GM12875 (cell line): ENCODE measurements at regions not wholly inside any gene's neighbourhood (a gene's known extent, or its start where the extent isn't known, plus 50 kb on each side); places are given as distances from the start of the nearest gene placed in this dataset.

ENCODE experiments used
- H3K4me3 ChIP-seq: one replicate; pipeline ENCODE4 v1.5.1; 2011; ENCODE audit warnings: low read depth, low read length, control low read depth
- TF ChIP-seq, protein P1 (sequence below): IDR thresholded peaks from 2 replicates; pipeline ENCODE4 v1.5.1; 2011; ENCODE audit warnings: low read depth, mild to moderate bottlenecking, control low read depth, inconsistent platforms, low read length, moderate library complexity, borderline replicate concordance; ENCODE audit not compliant: insufficient read depth

DNA sequence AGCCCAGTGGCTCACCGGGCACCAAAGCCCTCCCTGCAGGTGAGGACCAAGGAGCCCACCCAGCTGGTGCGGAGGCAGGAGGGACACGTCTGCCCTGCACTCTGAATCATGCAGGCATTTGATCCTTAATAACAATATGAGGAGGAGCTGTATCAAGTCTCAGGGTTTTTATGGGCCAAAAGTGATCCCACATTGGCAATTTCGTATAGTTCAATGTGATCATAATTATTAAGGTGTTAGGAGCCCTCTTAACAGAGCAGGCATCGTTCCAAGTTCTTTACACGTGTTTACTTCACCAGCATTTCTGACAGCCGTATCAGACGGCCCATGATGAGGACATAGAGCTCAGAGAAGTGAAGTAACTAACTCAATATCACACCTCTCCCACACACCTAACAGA, 91.9 kb upstream of the PRR5 start:
- TF ChIP-seq, protein P1, sequence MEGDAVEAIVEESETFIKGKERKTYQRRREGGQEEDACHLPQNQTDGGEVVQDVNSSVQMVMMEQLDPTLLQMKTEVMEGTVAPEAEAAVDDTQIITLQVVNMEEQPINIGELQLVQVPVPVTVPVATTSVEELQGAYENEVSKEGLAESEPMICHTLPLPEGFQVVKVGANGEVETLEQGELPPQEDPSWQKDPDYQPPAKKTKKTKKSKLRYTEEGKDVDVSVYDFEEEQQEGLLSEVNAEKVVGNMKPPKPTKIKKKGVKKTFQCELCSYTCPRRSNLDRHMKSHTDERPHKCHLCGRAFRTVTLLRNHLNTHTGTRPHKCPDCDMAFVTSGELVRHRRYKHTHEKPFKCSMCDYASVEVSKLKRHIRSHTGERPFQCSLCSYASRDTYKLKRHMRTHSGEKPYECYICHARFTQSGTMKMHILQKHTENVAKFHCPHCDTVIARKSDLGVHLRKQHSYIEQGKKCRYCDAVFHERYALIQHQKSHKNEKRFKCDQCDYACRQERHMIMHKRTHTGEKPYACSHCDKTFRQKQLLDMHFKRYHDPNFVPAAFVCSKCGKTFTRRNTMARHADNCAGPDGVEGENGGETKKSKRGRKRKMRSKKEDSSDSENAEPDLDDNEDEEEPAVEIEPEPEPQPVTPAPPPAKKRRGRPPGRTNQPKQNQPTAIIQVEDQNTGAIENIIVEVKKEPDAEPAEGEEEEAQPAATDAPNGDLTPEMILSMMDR, result no peak
- H3K4me3 ChIP-seq, result no peak overlapping the region

DNA sequence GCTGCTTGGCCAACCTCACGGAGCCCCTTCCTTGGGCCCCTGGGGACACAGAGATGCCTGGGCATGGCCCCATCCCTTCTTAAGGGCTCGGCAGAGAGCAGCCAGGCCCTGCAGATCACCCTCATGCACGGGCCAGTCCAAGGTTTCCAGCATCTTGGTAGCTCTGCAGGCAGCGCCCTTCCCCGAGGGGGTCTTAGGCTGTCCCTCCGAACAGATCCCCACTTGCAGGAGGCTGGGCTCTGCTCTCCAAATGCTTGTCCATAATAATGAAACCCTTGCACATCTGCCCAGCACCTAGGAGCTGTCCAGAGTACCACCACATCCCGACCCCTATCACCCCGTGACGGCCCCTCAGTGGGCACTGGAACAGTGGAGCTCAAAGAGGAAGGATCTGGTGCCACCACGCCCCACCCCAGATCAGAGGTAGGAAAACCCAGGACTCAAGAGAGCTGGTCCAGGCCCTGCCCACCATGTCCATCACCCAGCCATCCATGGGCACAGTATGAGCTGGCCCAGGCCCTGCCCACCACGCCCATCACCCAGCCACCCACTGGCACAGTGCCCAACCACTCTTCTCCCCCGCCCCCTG, 92.5 kb upstream of the PRR5 start:
- TF ChIP-seq, protein P1, result no peak

DNA sequence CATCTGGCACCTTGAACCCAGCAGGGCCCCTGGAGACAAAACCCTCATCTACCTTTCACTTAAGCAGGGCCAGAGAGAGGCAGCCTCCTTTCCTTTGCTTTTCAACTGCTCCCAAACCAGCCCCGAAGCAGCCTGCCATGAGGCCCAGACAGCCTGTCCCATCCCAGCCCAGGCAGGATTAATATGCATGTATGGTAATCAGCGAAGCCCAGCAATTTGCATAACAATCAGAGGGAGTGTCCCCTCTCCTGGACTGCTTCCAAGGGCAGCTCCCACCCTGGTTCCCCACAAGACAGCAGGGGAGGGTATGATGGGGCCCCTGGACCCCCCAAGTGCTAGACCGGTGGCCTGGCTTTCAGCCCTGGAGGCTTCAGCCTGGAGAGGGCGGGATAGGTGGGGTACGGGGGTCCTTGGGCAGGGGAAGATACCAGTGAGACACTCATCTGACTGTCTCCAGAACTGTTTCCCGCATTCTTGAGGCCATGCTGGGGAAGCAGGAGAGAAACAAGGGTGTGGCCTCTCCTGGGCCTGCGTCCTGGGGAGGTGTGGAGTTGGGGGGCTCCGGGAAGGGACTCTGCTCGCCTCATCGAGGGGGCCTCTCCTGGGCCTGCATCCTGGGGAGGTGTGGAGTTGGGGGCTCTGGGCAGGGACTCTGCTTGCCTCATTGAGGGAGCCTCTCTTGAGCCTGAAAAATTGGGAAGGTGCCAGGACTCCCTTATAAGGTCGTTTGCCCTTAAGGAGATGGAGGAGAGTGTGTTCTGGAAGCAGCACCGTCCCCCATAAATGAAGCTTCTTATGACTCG, 93.2 kb upstream of the PRR5 start:
- H3K4me3 ChIP-seq, result no peak overlapping the region
- TF ChIP-seq, protein P1, result no peak

More for the DNA sequence above, 92.5 kb upstream of the PRR5 start:
- H3K4me3 ChIP-seq, result no peak overlapping the region

DNA sequence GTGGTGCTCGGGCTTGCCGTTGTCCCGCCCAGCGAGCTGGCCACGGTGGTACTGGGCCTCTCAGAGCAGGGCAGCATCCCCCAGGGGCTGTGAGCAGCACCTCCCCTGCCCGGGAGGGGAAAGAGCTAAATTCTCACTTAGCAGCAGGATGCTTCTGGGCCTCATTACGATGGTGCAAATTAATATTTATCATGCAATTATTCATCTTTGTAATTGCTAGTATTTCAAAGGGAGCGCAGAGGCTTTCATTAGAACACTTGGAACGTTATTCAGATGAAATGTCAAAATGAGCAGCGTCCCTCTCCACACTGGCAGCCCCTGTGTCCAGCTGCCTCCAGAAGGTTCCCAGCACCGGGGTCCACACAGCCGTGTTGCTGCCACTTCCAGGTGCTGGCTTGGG, 95.9 kb upstream of the PRR5 start:
- TF ChIP-seq, protein P1, result no peak
- no peak overlapping the region for H3K4me3 ChIP-seq

DNA sequence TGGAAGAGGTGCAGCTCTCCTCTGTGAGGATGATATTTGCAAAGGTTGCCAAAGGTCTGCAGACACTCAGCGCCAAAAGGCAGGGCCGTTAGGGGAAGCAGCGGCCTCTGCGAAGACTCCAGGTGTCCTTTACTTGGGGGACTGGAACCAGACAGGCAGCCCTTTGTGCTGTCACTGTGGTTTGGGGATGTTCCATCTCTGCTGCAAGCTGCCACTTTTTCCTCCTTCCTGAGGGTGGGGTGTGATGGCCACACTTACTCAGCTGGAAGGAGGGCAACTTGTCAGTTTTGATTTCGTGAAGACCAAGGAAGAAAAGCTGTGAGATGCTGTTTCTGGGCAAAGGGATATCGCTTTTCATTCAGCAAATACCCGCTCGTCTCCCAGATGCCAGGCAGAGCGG, 96.5 kb upstream of the PRR5 start:
- H3K4me3 ChIP-seq, result no peak overlapping the region
- TF ChIP-seq, protein P1, result no peak

DNA sequence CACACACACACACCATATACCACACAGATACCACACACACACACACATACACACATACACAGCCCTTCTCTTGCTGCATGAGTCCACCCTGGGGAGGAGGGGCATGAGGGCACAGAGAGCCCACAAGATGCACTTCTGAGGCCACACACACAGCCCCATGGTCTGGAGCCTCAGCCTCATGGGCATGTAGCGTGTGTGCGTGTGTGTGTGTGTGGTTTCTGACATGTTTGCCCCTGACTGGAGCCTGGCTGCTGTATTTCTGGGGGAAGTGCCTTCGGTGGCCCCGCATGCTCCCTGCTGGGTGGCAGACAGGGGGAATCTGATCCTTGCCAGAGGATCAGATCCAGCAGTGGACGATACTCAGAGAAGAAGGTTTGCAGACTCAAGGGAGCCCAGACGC, 97.0 kb upstream of the PRR5 start:
- TF ChIP-seq, protein P1, result no peak
- no peak overlapping the region for H3K4me3 ChIP-seq

DNA sequence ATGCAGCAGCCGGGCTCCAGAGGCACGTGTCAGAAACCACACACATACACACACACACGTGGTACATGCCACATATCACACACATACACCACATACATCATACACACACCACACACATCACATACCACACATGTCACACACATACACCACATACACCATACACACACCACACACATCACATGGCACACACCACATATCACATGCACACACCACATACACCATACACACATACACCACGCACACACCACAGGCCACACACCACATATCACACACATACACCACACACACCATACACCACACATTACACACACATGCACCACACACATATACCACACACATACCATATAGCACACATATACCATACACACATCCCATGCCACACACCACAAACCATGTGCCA, 97.5 kb upstream of the PRR5 start:
- no peak overlapping the region for H3K4me3 ChIP-seq
- TF ChIP-seq, protein P1, result no peak
